Omental fat pad (tissue), 3 donors: ENCODE measurements at regions not wholly inside any gene's neighbourhood (a gene's known extent, or its start where the extent isn't known, plus 50 kb on each side); places are given as distances from the start of the nearest gene placed in this dataset.

Source experiments
- ATAC-seq: fragments of 150-250 bp; one replicate; pipeline ENCODE4 v1.9.1; 2016; ENCODE audit warnings: mild to moderate bottlenecking, moderate library complexity; ENCODE audit not compliant: low FRiP score
- DNase-seq: peaks from one replicate; pipeline ENCODE4 v3.0.0-alpha.2; 2019; ENCODE audit warnings: low spot score
- CTCF ChIP-seq, 3 donors: fragments of 450-650 bp; IDR thresholded peaks; one replicate each; pipeline ENCODE4 v1.5.1; 2016 to 2017; ENCODE audit warnings: antibody characterized with exemption in 3 of 3, mild to moderate bottlenecking in 3 of 3, moderate library complexity in 2 of 3

GRCh38 chr9:90948156-90948555, 146.5 kb downstream of the SYK start:
- no peak for ATAC-seq
- TF ChIP-seq CTCF (IDR thresholded peaks at IDR 0.05) = no peak
- no peak for DNase-seq

DNA sequence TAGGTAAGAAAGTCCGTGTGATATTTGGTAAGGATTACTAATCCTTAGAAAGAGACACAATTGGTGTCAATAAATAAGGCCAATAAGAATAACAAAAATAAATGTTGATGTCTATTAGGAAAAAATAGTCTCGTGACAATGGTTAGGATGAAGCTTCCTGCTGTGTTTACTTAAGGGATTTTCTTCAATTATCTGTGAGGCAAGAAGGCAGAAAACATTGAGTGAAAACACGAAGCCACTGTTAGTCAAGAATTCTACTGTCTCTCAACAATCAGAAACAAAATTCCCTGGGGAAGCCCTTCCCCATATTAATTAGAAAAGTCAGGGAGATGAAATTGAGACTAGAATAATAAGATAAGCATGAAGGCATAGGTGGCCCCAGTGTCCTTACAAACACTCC, 149.0 kb downstream of the SYK start:
- ATAC-seq = no peak
- DNase-seq = no peak
- TF ChIP-seq CTCF (IDR thresholded peaks at IDR 0.05) = no peak

GRCh38 chr9:90953200-90953599, 151.6 kb downstream of the SYK start:
- TF ChIP-seq CTCF (IDR thresholded peaks at IDR 0.05) = no peak
- no peak for ATAC-seq

DNA sequence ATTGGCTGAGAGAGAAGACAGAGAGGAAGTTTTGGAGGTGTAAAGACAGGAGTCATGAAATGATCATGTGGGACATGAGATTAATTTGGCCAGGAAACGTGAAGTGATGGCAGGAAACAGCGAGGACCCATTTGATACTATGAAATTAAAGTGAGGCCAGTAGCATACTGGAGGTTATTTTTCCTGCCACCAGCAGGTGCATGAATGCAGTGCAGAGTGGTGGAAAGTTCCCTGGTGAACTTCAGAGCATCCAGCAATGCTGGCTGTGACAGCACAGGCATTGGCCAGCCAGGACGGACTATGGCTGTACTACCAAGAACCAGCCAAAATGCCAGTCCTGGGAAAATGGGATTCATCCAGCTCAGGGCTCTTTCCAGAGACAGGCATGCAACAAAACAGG, 152.2 kb downstream of the SYK start:
- DNase-seq (no peak), ATAC-seq (no peak)
- no peak for TF ChIP-seq CTCF (IDR thresholded peaks at IDR 0.05)

More at GRCh38 chr9:90953200-90953599, 151.6 kb downstream of the SYK start:
- no peak for DNase-seq

DNA sequence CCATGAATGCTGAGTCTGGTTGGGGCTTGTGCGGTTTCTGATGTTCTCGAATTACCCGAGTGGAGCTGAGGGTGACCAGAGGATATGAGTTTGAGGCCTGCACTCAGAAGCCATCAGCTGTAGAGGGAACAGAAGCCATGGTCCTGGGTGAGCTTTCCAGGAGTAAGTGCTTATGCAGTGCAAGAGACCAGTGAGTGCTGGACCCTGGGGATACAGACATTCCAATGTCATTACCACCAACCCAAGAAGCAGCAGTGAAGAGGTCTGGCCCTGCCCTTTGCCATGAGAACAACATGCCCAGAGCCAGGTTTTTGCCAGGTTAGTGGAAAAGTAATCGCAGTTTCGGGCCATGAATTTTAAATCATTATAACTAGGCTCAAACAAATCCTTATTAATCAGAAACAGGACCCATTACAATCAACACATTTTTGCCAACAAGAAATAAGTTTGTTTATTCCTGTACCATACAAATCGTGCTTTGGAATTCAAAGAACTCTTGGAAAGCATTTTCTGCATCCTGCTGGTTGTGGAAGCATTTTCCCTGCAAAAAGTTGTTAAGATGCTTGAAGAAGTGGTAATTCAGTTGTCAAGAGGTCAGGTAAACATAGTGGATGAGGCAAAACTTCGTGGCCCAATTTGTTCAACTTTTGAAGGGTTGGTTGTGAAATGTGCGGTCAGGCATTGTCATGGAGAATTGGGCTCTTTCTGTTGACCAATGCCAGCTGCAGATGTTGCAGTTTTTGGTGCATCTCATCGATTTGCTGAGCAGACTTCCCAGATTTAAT, 154.6 kb downstream of the SYK start:
- no peak for ATAC-seq
- TF ChIP-seq CTCF (IDR thresholded peaks at IDR 0.05) = no peak
- no peak for DNase-seq

- TF ChIP-seq CTCF (IDR thresholded peaks at IDR 0.05) = no peak
- ATAC-seq = no peak
Measured at GRCh38 chr9:90958328-90958727, 156.7 kb downstream of the SYK start.

GRCh38 chr9:90960941-90961340, 159.3 kb downstream of the SYK start:
- no peak for TF ChIP-seq CTCF (IDR thresholded peaks at IDR 0.05)
- DNase-seq = no peak
- no peak for ATAC-seq

More at GRCh38 chr9:90958328-90958727, 156.7 kb downstream of the SYK start:
- DNase-seq = no peak
